ENCODE measurements at regions not wholly inside any gene's neighbourhood (a gene's known extent, or its start where the extent isn't known, plus 50 kb on each side); places are given as distances from the start of the nearest gene placed in this dataset.

DNA sequence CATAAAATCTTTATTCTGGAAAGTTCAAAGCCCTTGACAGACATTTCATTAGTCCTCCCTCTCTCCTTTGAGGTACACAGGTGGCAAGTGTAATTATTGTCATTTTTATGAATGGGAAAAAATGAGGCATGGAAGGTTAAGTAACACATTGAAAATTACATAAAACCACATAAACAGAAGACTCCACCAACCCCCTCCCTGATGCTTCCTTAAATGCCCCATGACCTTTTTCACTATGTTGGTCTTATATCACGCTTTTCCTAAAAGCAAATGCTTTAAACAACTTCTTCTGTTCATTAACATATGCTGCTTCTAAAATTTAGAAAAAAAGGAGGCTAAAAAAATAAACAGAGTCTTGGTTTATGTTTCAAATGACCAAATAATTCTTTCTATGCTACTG, 648.4 kb downstream of the PTPRC start:
- no peak for DNase-seq (ENCODE audit: low read depth)

DNA sequence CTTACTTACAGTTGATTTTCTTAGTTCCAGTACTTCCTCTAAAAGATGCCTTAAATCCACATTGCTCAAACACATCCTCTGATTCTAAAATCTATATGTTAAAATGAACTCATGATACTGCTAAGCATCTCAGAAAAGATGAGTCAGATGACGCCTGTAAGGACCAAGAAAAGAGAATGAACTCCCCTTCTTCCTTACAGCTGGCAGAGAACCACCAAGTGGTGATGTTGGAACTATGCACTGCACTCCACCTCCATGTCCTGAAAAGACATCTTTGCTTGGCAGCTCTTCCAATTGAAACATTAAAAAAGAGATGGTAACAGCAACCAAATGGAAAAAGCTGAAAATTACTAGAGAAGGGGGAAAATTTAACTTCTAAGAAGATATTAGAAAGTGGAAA, 648.8 kb downstream of the PTPRC start:
- DNase-seq (ENCODE audit: low read depth): no peak

DNA sequence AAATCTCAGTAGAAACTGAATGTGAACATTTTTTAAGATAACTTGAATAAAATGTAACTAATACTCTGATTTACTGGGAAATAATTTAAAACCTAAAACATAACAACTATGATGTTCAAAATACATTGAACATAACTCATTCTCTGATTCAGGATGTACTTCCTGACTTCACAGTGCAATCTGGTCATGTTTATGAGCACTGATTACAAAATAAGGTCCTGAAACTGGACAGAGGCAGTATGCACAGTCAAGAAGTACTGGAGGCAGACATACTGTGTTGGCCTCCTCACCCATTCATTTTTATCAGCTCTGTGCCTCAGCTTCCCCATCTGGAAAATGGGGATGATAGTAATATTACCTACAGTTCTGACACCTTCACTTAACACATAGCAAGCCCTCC, 651.3 kb downstream of the PTPRC start:
- DNase-seq (ENCODE audit: low read depth): no peak

DNA sequence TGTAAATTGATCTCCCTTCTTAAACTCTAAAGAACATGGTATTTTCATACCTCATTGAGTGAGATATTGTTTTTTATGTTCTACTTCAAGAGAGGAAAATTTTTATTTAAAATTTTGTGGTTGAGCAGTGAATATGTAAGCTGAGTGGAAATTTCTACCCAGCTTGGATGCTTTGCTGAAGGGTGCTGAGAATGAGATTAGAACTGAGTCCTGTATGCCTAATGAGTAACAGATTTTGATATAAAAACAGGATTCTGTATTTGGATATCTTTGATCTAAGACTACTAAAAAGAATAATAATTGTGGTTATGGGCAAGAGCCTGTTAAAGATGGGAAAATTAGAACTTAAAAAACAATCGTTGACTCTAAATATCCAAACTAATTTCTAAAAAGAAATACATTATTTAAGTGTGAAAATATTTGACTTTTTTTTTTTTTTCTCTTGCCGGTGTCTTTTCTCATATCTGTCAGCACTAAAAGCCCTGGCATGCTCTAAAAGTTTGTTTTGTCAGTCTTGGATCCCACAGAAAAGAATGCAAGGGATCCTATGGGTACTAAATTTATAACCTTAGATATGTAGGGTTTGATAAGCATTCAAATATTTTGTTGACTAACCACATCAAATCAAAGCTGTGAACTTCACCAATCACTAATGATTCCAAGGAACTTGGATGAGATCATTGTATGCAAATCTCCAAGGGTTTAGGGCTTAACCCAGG, 652.3 kb downstream of the PTPRC start:
- no peak for DNase-seq (ENCODE audit: low read depth)

DNA sequence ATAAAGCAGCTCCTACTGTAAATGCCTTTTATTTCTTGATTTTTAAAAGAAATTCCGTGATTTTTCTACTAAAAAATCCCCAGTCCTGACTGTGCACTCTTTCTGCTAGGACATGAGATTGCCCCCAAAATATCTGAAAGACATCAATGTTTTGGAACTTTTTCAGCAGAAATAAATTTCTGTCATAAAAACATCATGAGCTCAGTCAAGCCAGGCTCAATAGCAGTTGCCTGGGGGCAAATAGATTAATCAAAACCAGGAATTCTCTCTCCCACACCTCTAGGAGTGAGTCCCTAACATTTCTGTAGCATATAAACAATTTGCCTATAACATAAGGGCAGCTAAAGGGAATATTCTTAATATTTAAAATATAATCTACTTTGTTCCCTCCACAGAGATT, 654.1 kb downstream of the PTPRC start:
- no peak for DNase-seq (ENCODE audit: low read depth)

DNA sequence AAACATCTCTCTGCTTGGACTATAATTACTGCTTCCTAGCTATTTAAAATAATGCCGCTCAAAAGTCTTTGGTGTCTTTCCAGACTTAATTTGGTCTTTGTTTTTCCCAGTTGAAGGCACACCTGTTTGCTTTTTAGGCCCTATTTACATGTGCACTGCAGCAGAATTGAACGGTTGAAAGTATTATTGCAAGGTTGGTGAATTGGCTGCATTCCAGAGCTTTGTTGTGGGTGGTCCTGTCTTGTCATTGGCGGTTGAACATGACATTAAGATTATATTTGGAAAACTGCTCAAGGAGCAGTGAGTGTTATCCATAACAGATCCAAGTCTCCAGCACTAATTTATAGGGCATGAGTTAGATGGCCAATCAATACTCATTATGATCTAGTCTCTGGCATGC, 656.3 kb downstream of the PTPRC start:
- DNase-seq (ENCODE audit: low read depth): no peak

DNA sequence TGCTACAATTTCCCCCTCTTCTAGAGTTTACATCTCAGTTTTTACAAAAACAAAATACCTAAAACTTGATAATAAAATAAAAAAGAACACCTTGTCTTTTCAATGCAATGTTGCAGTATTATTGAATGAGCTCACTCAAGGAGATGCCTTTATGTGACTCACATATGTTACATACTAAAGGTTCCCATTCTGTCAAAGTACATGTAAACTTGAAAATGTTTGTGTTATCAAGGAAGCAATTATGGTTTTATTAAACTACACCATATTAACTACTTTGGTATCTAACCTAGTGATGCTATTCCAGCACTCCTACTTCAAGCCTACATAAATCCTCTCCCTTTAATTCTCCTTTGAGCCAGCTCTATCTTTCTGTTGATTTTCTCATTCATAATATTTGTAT, 658.3 kb downstream of the PTPRC start:
- DNase-seq (ENCODE audit: low read depth): no peak

DNA sequence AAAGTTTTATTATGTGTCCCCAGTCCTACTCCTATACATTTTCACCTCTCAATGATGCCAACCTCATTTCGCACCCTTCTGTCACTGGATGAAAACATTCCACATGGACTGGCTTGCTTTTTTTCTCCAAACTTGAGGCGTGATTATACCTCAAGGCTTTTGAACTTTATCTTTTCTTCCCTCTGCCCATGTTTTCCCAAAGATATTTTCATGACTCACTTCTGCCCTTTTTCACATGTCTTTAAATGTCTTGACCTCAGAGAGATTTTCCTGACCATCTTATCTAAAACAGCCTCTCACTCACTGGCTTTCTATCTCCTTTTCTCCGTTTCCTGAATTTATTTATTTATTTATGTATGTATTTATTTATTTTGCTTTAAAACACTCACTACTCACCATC, 659.0 kb downstream of the PTPRC start:
- no peak for DNase-seq (ENCODE audit: low read depth)

DNA sequence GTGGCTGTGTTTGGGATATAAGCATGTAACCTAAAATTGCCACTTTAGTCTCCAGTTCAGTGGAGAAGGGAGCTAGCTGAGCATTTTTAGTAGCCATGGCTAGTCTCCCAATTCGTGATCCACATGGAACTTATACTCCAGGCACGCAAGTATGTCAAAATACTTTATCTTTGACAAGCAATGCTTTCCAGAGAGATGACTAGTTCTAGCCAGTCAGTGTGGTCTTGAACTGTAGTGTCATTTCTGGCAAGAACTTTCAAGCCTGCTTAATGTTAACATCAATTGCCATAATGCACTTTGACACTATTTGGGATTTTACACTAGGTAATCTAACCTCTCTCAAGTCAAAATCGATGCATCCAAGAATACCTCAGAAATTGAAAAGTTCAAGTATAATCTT, 660.0 kb downstream of the PTPRC start:
- DNase-seq (ENCODE audit: low read depth): no peak

DNA sequence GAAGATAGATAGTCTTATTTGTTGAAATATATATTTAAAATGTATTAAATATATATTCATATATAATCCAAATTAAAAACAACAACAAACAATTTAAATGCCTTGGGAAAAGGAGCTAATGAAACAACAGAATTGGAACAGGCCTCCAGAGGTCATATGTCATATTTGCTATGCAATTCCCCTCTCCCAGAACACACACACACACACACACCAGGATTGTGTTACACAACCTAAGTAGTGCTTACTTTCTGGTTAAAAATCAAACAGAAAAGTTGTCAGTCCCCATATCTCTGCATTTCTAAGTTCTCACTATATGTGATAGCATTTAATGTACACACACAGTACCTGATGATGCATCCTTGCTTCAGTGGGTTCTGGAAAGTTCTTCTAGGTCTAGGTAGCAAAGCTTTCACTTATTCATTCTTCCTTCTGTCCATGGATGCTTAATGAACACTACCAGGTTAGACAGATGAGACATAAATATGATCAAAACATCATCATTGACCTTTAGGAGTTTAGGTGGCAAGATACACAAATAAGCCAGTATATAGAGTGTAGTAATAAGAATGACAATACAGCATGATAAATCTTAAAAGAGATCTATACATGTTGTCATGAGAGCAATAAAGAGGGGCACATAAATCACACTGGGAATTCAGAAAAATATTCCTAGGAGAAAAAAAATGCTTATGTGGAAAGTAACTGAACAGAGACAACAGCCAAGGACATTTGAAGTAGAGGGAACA, 662.8 kb downstream of the PTPRC start:
- DNase-seq (ENCODE audit: low read depth): no peak

DNA sequence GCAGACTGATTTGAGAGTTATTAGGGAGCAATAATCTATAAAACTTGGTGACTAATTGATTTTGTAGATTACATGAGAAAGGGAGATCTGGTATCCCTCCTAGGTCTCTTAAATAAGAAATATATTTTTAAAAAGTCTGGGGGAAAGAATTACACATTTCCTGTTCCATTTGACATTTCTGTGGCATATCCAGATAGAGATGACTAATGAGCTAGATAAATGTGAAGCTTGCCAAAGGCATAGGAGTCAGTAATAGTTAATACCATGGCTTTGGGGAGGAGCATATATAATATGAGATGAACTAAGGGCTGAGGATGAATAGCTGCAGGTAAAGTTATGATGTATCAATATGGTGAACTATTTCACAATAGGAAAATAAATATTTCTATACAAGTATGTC, 663.7 kb downstream of the PTPRC start:
- DNase-seq (ENCODE audit: low read depth): no peak

DNA sequence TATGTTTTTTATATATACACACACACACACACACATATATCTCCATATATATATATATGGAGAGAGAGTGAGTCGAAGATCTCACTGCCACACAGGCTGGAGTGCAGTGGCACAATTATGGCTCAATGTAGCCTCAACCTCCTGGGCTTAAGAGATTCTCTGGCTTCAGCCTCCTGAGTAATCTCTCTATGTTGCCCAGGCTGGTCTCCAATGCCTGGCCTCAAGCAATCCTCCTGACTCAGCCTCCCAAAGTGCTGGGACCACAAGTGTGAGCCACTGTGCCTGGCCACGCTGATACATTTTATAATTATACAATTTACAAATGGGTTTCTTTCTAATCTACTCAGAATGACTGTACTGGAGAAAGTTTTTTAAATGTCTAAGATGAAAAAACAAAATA, 664.2 kb downstream of the PTPRC start:
- no peak for DNase-seq (ENCODE audit: low read depth)

DNA sequence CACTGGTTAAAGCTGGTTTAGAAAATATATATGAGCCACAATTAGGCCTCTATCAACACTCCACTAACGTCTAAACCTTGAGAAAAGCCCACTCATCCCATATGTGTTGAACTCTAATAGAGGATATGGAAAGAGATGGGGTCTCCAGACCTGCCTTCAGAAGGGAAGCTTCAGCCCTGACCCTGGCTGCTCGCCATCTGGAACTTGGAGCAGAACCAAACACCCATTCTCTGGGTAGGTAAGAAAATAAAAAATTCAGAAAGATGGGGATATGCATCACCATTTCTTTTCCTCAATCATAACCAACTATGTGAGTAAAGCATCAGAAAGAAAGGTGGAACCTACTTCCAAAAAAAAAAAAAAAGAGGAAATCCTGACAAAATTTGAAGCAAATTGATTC, 666.2 kb downstream of the PTPRC start:
- no peak for DNase-seq (ENCODE audit: low read depth)

DNA sequence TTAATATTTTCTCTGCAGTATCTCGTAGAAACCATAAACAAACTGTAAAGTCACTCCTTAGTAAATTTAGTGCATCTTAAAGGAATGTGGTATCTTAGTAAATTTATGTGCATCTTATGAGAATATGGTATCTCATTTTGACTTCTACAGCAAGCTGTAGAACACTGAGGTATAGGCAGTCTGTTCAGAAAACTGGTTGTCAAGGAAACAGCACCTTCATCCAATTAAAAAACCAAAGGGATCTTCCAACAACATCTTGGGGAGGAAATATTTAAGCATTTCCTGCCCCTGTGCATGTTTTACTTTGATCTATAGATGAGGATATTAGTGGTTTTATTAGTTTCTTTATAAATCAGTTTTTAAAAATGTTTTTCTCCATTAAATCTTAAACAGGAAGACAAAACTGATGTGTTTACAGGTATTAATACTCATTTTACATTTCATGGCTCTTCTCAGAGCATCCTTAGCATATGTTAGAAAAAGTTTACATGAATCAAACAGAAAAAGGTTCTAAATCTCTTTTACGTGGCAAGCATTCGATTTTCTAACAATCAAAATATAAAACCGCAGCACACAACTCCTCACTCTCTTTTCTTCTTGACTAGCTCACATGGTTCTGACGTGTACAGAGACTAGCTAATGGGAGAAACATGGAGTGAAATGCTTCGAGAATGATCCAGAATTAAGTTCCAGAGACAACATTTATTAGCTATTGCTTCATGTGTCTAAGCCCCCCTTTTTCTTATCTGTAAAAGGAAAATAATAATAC, 668.8 kb downstream of the PTPRC start:
- no peak for DNase-seq (ENCODE audit: low read depth)

DNA sequence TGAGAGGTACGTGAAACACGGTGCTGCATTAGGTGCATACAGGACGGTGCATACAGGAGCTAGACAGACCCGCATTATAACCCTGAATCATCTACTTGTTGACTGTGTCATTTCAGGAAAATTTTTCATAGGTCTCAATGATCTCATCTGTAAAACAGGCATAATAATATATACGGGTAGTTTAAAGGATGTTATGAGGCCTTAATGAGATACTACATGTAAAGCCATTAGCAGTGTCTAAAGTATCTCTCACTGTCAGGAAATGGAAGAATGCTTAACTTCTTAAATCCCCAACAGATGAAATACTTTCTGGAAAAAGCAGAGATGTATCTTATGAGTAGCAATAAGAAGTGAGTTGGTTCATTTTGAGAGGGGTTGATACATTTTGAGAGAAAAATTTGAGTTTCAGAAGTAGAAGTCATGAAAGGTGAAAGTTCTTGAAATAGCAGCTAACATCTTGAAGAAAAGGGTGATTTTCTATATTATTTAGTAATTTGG, 669.6 kb downstream of the PTPRC start:
- DNase-seq (ENCODE audit: low read depth): no peak

DNA sequence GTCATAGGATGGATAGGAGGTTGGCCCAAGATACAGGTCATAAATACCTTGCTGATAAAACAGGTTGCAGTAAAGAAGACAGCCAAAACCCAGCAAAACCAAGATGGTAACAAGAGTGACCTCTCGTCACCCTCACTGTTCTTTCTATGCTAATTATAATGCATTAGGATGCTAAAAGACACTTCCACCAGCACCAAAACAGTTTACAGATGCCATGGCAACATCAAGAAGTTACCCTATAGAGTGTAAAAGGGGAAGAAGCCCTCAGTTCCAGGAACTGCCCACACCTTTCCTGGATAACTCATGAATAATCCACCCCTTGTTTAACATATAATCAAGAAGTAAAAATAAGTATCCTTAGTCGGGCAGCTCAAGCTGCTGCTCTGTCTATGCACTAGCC, 671.9 kb downstream of the PTPRC start:
- DNase-seq (ENCODE audit: low read depth): no peak

DNA sequence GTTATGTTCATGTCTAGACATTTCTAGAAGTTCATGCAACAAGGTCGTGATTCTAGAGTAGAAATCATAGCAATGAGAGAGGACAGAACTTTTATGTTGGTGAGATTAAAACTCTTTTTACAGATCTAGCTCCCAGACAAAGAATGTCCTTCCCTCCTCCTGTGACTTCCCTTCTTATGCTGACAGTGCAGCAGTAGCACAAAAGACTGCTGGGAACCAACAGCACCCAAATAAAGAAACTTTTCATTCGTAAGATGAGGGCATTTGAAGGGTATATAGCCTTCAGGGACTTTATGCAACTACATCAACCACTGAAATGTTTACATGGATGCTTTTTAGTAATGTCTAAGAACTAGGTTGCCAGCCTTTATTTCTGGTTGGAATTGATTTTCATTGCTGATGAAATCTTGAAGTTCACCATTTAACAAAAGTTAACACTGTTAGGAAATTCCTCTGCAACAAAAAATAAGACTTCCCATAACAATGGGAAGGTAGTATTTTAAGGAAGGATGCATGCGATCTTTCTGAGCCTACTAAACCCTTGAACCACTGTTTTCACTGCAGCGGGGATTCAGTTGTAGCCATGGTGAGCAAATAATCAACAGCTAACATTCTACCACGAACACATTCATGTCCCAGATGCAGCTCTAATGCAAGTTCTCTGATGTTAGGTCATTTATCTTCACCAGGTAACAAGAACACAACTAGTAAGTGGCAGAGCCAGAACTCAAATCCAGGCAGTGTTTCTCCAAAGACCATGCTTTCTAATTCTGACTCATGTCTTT, 672.8 kb downstream of the PTPRC start:
- no peak for DNase-seq (ENCODE audit: low read depth)

DNA sequence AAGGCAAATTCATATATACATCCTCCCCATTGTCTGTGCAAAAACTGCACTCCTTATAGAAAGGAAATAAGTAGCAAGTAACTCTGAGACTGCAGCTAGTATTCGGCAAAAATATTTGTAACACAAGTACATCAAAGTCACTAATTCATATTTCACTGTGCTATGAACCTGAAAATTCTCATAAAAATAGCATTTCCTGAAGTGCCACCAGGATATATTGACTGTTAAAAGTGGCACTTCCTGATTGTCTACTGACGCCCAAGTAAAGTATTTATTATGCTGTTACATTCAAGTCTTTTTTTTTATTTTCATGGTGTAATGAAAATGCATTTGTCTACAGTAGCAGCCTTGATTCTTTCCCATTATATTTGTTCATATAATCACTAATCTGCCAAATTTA, 673.8 kb downstream of the PTPRC start:
- DNase-seq (ENCODE audit: low read depth): no peak

DNA sequence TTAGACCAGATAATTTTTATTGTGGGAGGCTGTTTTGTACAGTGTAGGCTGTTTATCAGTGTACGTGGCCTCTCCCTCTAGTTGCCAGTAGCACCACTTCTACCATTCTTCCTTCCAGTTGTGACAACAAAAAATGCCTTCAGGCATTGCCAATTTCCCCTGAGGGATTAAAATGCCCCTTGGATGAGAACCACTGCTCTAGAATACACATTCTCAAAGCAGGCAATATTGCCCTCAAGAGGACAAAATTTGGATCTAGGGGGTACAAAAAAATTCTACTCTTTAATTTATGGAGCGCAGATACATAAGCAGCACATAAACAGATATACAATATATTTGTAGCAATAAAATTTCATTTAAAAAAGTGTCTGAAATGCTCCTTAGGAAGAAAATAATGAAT, 674.6 kb downstream of the PTPRC start:
- DNase-seq (ENCODE audit: low read depth): no peak

DNA sequence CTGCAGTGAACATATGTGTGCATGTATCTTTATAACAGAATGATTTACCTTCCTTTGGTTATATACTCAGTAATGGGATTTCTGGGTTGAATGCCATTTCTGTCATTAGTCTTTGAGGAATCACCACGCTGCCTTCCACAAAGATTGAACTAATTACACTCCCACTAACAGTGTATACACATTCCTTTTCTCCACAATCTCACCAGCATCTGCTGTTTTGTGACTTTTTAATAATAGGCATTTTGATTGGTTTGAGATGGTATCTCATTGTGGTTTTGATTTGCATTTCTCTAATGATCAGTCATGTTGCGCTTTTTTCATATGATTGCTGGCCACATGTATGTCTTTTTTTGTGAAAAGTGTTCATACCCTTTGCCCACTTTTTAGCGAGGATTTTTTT, 680.5 kb downstream of the PTPRC start:
- DNase-seq (ENCODE audit: low read depth): no peak

DNA sequence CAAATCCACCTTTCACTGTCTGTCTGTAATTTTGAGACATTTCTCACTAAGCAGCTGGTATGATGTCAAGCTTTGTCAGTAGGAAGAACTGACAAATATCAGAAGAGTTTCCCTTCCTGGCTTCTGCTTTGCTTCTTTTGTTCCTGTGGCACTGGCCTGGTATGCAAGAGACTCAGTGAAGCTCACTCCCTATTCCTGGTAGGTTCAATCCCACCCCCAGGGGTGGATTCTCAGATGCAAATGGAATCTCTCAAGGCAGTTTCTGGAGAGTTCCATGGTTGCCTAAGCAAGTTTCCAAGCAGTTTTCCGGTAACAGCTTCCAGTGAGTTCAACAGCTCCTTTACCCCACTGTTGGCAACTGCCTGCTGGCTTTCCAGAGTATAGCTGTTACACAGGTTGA, 683.4 kb downstream of the PTPRC start:
- DNase-seq (ENCODE audit: low read depth): no peak

DNA sequence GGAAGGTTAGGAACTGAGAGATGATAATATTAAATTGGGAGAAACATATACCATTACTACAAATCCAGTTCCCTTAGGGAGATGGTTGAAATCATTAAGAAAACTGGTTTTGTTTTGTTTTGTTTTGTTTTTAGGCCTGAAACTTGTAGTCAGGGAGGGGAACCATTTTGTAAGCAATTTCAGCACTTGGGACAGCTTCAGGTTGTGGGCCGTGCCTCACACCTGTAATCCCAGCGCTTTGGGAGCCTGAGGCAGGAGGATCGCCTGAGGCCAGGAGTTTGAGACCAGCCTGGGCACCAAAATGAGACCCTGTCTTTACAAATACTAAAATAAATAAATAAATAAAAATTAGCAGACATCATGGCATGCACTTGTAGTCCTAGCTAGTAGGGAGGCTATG, 694.3 kb upstream of the NR5A2 start:
- no peak for DNase-seq (ENCODE audit: low read depth)
